Kidney glomerular epithelial cell (primary cell): ENCODE measurements at regions not wholly inside any gene's neighbourhood (a gene's known extent, or its start where the extent isn't known, plus 50 kb on each side); places are given as distances from the start of the nearest gene placed in this dataset.

Experiments
- DNase-seq: peaks from one replicate; lab custom pipeline; 2025; lab: John Stamatoyannopoulos, UW

GRCh38 chr1:98072047-98072446, 151.2 kb upstream of the DPYD start:
- no peak for DNase-seq

- no peak for DNase-seq
Observed at GRCh38 chr1:98068016-98068415, 147.2 kb upstream of the DPYD start.

- no peak for DNase-seq
Observed at GRCh38 chr1:98066911-98067310, 146.1 kb upstream of the DPYD start.

GRCh38 chr1:98059620-98060019, 138.8 kb upstream of the DPYD start:
- no peak for DNase-seq

GRCh38 chr1:98058676-98059075, 137.8 kb upstream of the DPYD start:
- no peak for DNase-seq

GRCh38 chr1:98057236-98057910, 136.5 kb upstream of the DPYD start:
- no peak for DNase-seq

- no peak for DNase-seq
Observed at GRCh38 chr1:98056781-98057180, 135.9 kb upstream of the DPYD start.

- DNase-seq = no peak
Observed at GRCh38 chr1:98055457-98055856, 134.6 kb upstream of the DPYD start.

- DNase-seq = no peak
Observed at GRCh38 chr1:98054786-98055185, 134.0 kb upstream of the DPYD start.

- DNase-seq = no peak
Observed at GRCh38 chr1:98054367-98054701, 133.5 kb upstream of the DPYD start.

- peak; percentile 27 for DNase-seq
Observed at GRCh38 chr1:98053471-98054366, 132.9 kb upstream of the DPYD start.

GRCh38 chr1:98051065-98051675, 130.3 kb upstream of the DPYD start:
- DNase-seq = peak; percentile 70

GRCh38 chr1:98049370-98050135, 128.7 kb upstream of the DPYD start:
- no peak for DNase-seq

GRCh38 chr1:98048751-98049325, 128.0 kb upstream of the DPYD start:
- DNase-seq = no peak

GRCh38 chr1:98048244-98048643, 127.4 kb upstream of the DPYD start:
- DNase-seq = peak; percentile 75

- no peak for DNase-seq
Observed at GRCh38 chr1:98047171-98047570, 126.3 kb upstream of the DPYD start.

- DNase-seq = no peak
Observed at GRCh38 chr1:98045767-98046641, 125.2 kb upstream of the DPYD start.

- no peak for DNase-seq
Observed at GRCh38 chr1:98045211-98045766, 124.5 kb upstream of the DPYD start.

GRCh38 chr1:98044766-98045165, 123.9 kb upstream of the DPYD start:
- no peak for DNase-seq

- no peak for DNase-seq
Observed at GRCh38 chr1:98044071-98044697, 123.3 kb upstream of the DPYD start.
